A673 (cell line): ENCODE measurements at regions not wholly inside any gene's neighbourhood (a gene's known extent, or its start where the extent isn't known, plus 50 kb on each side); places are given as distances from the start of the nearest gene placed in this dataset.

ENCODE experiments used
- EZH2 ChIP-seq: fragments of 200-600 bp; sonication (generic); IDR thresholded peaks from 2 replicates; pipeline ENCODE4 v1.6.1; 2017; ENCODE audit warnings: borderline replicate concordance, low read depth, mild to moderate bottlenecking, mixed read lengths, antibody characterized with exemption, low read length; ENCODE audit not compliant: poor library complexity, severe bottlenecking
- TF ChIP-seq, protein P1 (sequence below): fragments of 300-800, 200-600 bp; sonication (generic); conservative IDR thresholded peaks from 2 replicates; pipeline ENCODE4 v1.5.1; 2017; ENCODE audit warnings: low read depth, mild to moderate bottlenecking, antibody characterized with exemption, low read length, moderate library complexity, mixed read lengths

DNA sequence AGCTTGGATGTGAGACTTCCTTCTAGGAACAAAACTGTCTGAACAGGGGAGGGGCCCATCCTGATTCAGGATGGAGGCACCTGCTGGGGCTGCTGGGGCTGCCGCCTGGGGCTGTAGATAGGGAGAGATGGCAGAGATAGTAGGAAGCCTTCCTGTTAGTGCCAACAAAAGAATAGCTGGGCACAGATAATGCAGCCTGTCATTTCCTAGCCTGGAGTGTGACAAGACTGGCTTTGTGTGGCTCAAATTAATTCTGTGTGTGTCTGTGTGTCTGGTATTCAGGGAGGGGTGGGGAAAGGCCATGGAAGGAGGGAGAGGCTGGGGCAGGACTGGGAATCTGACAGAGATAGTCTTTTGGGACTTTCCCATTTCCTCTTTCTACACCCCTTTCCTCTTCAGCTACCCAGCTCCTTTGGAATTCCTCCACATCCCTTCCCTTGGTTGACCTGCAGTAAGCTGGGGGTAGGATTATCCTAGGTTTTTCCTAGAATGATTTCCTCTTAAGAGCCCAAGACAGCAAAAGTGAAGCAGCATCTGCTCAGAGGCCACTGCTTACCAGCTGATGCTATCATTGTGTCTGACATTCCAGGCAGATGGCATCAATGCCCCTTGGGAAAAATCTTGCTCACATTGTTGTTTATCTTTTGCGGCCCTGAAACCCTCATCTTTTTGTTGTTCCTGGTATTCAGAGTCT lies 144.9 kb upstream of the LHCGR start:
- TF ChIP-seq EZH2, result no peak
- TF ChIP-seq, protein P1, sequence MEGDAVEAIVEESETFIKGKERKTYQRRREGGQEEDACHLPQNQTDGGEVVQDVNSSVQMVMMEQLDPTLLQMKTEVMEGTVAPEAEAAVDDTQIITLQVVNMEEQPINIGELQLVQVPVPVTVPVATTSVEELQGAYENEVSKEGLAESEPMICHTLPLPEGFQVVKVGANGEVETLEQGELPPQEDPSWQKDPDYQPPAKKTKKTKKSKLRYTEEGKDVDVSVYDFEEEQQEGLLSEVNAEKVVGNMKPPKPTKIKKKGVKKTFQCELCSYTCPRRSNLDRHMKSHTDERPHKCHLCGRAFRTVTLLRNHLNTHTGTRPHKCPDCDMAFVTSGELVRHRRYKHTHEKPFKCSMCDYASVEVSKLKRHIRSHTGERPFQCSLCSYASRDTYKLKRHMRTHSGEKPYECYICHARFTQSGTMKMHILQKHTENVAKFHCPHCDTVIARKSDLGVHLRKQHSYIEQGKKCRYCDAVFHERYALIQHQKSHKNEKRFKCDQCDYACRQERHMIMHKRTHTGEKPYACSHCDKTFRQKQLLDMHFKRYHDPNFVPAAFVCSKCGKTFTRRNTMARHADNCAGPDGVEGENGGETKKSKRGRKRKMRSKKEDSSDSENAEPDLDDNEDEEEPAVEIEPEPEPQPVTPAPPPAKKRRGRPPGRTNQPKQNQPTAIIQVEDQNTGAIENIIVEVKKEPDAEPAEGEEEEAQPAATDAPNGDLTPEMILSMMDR, result no peak
